ENCODE measurements at regions not wholly inside any gene's neighbourhood (a gene's known extent, or its start where the extent isn't known, plus 50 kb on each side); places are given as distances from the start of the nearest gene placed in this dataset.

DNA sequence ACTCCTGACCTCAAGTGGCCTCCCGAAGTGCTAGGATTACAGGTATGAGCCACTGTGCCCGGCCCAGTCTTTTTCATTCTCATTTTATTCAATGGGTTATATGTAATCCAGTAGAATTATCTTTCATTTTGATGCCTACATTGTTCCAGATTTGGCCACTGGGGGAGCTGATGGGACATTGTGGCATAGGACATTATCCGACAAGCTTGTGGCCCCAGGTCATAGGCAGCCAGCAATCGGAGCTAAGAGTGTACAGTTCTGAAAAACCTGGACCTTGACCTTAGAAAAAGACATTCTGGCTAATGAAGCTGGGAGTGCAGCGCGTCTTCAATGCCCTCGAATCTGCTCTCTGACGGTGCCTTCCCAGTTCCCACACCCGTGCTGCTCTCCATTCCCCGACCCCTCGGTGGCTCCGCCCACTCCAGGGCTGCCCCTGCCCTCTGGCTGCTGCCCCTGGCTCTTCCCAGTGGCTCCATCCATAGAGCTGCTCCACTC lies 108.7 kb downstream of the TEX29 start:
- Histone ChIP-seq H3K4me2 (no peak overlapping the region), H3K27me3 (ENCODE audit: insufficient read depth) (peaks cover 38% of the 10 kb centered on the region)
- TF ChIP-seq RAD21 (IDR thresholded peaks at IDR 0.05; ENCODE audit: low read length) (peak; percentile 23; the same call in 1 of the 2 replicates), CTCF (IDR thresholded peaks at IDR 0.05) (peak; percentile 60), RFX5 (IDR thresholded peaks at IDR 0.05; ENCODE audit: low read length) (no peak)

GRCh38 chr13:111431206-111431605 lies 110.8 kb downstream of the TEX29 start:
- H3K9me2 ChIP-seq: no peaks in the 10 kb centered on the region
- H3K9me3 ChIP-seq: no peaks in the 10 kb centered on the region
- no peak overlapping the region for H3K27ac ChIP-seq (ENCODE audit: low read depth in 2 of 2, low read length in 1 of 2)
- no peaks in the 10 kb centered on the region for H4K20me1 ChIP-seq (ENCODE audit: insufficient read depth)
- H3K4me1 ChIP-seq (ENCODE audit: control insufficient read depth in 1 of 2, insufficient read depth in 2 of 2, low read depth in 1 of 2, low read length in 1 of 2): no peaks in the 10 kb centered on the region
- H3K4me2 ChIP-seq: no peak overlapping the region
- H3K4me3 ChIP-seq (ENCODE audit: low read depth in 2 of 2, low read length in 1 of 2): no peak overlapping the region
- H3F3A ChIP-seq (replicated peaks; ENCODE audit: insufficient read depth): no peaks in the 10 kb centered on the region
- H3K36me3 ChIP-seq (replicated peaks in 1 of 2; ENCODE audit: control insufficient read depth in 1 of 2, insufficient read depth in 2 of 2, low read length in 1 of 2): no peaks in the 10 kb centered on the region
- POLR2A ChIA-PET: no interaction called here
- H2AFZ ChIP-seq (ENCODE audit: low read depth): no peak overlapping the region
- TF ChIP-seq FOXM1 (IDR thresholded peaks at IDR 0.05; ENCODE audit: low read depth) (no peak), TCF12 (IDR thresholded peaks at IDR 0.05) (no peak), RXRA (IDR thresholded peaks at IDR 0.05; ENCODE audit: borderline replicate concordance, low read depth) (no peak), MXI1 (IDR thresholded peaks at IDR 0.05; ENCODE audit: low read depth, low read length) (no peak), CHD2 (IDR thresholded peaks at IDR 0.05; ENCODE audit: low read length, partially characterized antibody) (no peak), GATA2 (CRISPR knock-in tag; IDR thresholded peaks at IDR 0.05) (no peak)
- TF ChIP-seq, protein P1, sequence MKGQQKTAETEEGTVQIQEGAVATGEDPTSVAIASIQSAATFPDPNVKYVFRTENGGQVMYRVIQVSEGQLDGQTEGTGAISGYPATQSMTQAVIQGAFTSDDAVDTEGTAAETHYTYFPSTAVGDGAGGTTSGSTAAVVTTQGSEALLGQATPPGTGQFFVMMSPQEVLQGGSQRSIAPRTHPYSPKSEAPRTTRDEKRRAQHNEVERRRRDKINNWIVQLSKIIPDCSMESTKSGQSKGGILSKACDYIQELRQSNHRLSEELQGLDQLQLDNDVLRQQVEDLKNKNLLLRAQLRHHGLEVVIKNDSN (IDR thresholded peaks at IDR 0.05; ENCODE audit: borderline replicate concordance, low read depth): no peak
- TF ChIP-seq, protein P2, sequence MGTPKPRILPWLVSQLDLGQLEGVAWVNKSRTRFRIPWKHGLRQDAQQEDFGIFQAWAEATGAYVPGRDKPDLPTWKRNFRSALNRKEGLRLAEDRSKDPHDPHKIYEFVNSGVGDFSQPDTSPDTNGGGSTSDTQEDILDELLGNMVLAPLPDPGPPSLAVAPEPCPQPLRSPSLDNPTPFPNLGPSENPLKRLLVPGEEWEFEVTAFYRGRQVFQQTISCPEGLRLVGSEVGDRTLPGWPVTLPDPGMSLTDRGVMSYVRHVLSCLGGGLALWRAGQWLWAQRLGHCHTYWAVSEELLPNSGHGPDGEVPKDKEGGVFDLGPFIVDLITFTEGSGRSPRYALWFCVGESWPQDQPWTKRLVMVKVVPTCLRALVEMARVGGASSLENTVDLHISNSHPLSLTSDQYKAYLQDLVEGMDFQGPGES (IDR thresholded peaks at IDR 0.05; ENCODE audit: low read depth, low read length): no peak
- H3K79me2 ChIP-seq (ENCODE audit: insufficient read depth): no peaks in the 10 kb centered on the region
- peaks cover 18% of the 10 kb centered on the region for H3K27me3 ChIP-seq (ENCODE audit: insufficient read depth)
- CTCF ChIA-PET: no interaction called here
- 1% methylated on average over 3 of the region's 3 CpGs for WGBS (ENCODE audit: low lambda C conversion rate)
- H3K9ac ChIP-seq: no peak overlapping the region
- no peak for DNase-seq

More for the DNA sequence above, 108.7 kb downstream of the TEX29 start:
- peak; percentile 54 for DNase-seq
- no peaks in the 10 kb centered on the region for H3K9me2 ChIP-seq
- no peaks in the 10 kb centered on the region for H3K79me2 ChIP-seq (ENCODE audit: insufficient read depth)
- no peaks in the 10 kb centered on the region; a peak in 1 of 4 replicates for H3K4me1 ChIP-seq (ENCODE audit: control insufficient read depth in 1 of 2, insufficient read depth in 2 of 2, low read depth in 1 of 2, low read length in 1 of 2)
- WGBS (ENCODE audit: low lambda C conversion rate): 30% methylated on average over 12 of the region's 12 CpGs
- H3K36me3 ChIP-seq (replicated peaks in 1 of 2; ENCODE audit: control insufficient read depth in 1 of 2, insufficient read depth in 2 of 2, low read length in 1 of 2): no peaks in the 10 kb centered on the region
- H4K20me1 ChIP-seq (ENCODE audit: insufficient read depth): no peaks in the 10 kb centered on the region
- H3K9me3 ChIP-seq: no peaks in the 10 kb centered on the region
- no peak overlapping the region for H2AFZ ChIP-seq (ENCODE audit: low read depth)
- H3K9ac ChIP-seq: no peak overlapping the region
- H3K4me3 ChIP-seq (ENCODE audit: low read depth in 2 of 2, low read length in 1 of 2): no peak overlapping the region
- H3F3A ChIP-seq (replicated peaks; ENCODE audit: insufficient read depth): no peaks in the 10 kb centered on the region
- POLR2A ChIA-PET: no interaction called here
- no peak overlapping the region for H3K27ac ChIP-seq (ENCODE audit: low read depth in 2 of 2, low read length in 1 of 2)
- CTCF ChIA-PET: interaction anchor here (0.6 to 3.4 kb wide), 11 partner anchors 9 to 76 kb away, joined by 3 to 14 read pairs (median 4); no protein-coding TSS in a partner anchor

Data from SK-N-SH (cell line).